ENCODE measurements at regions not wholly inside any gene's neighbourhood (a gene's known extent, or its start where the extent isn't known, plus 50 kb on each side); places are given as distances from the start of the nearest gene placed in this dataset.

DNA sequence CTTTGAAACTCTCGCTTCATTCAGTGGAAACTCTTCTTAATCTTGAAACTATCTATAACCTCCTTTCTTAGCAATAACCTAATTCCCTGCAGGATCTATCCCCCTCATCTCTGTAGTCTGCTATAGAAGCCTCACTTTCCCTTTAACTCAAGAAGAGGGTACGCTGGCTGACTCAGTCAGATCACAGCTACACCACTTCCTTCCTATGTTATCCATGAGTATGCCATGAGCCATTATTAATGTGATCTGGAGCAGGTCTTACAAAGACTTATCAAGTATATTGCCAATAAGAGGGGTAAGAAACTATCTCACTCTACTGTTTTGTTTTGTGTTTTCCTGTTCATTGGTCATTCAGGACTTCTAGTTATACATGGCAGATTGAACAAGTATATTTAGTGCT lies 165.3 kb downstream of the PJA1 start:
- TF ChIP-seq, protein P1, sequence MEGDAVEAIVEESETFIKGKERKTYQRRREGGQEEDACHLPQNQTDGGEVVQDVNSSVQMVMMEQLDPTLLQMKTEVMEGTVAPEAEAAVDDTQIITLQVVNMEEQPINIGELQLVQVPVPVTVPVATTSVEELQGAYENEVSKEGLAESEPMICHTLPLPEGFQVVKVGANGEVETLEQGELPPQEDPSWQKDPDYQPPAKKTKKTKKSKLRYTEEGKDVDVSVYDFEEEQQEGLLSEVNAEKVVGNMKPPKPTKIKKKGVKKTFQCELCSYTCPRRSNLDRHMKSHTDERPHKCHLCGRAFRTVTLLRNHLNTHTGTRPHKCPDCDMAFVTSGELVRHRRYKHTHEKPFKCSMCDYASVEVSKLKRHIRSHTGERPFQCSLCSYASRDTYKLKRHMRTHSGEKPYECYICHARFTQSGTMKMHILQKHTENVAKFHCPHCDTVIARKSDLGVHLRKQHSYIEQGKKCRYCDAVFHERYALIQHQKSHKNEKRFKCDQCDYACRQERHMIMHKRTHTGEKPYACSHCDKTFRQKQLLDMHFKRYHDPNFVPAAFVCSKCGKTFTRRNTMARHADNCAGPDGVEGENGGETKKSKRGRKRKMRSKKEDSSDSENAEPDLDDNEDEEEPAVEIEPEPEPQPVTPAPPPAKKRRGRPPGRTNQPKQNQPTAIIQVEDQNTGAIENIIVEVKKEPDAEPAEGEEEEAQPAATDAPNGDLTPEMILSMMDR (IDR thresholded peaks at IDR 0.05): no peak
- TF ChIP-seq POLR2A (IDR thresholded peaks at IDR 0.05): no peak
